ENCODE measurements at regions not wholly inside any gene's neighbourhood (a gene's known extent, or its start where the extent isn't known, plus 50 kb on each side); places are given as distances from the start of the nearest gene placed in this dataset.

GRCh38 chr11:92907671-92908070 lies 61.8 kb upstream of the MTNR1B start:
- no peak overlapping the region for H3K4me3 ChIP-seq (replicated peaks in 1 of 4; ENCODE audit: control extremely low read depth in 1 of 4, insufficient read depth in 1 of 4, low read depth in 3 of 4, low read length in 4 of 4)
- no peak for TF ChIP-seq CTCF (conservative IDR thresholded peaks at IDR 0.05 in 1 of 2, IDR thresholded peaks at IDR 0.05 in 1 of 2; ENCODE audit: low read depth in 1 of 2, low read length in 2 of 2)
- TF ChIP-seq EZH2 (IDR thresholded peaks at IDR 0.05; ENCODE audit: low read length, missing control alignments) = no peak
- no peaks in the 10 kb centered on the region for H3K4me1 ChIP-seq (ENCODE audit: control insufficient read depth, extremely low read depth, insufficient read depth, low read length)
- no peak overlapping the region for H3K9ac ChIP-seq (ENCODE audit: insufficient read depth, low read length)
- H3K9me3 ChIP-seq (ENCODE audit: control insufficient read depth, insufficient read depth, low read depth, low read length) = no peaks in the 10 kb centered on the region
- H2AFZ ChIP-seq (ENCODE audit: low read length) = no peak overlapping the region
- no peak overlapping the region for H3K27ac ChIP-seq (ENCODE audit: insufficient read depth, low read length)
- H3K4me2 ChIP-seq (ENCODE audit: extremely low read depth, insufficient read depth, low read length) = no peak overlapping the region
- no peak for DNase-seq (ENCODE audit: low read depth in 2 of 2)
- H3K36me3 ChIP-seq (ENCODE audit: control insufficient read depth, insufficient read depth, low read length) = no peaks in the 10 kb centered on the region
- no peaks in the 10 kb centered on the region for H3K79me2 ChIP-seq (ENCODE audit: control insufficient read depth, insufficient read depth, low read length)
- H4K20me1 ChIP-seq (ENCODE audit: control insufficient read depth, extremely low read depth, insufficient read depth, low read length) = no peaks in the 10 kb centered on the region
- no peaks in the 10 kb centered on the region for H3K27me3 ChIP-seq (ENCODE audit: control insufficient read depth, insufficient read depth, low read length)

GRCh38 chr11:92909214-92909613 lies 60.2 kb upstream of the MTNR1B start:
- Histone ChIP-seq H3K9ac (ENCODE audit: insufficient read depth, low read length) (no peak overlapping the region), H3K27ac (ENCODE audit: insufficient read depth, low read length) (no peak overlapping the region), H3K9me3 (ENCODE audit: control insufficient read depth, insufficient read depth, low read depth, low read length) (no peaks in the 10 kb centered on the region), H3K79me2 (ENCODE audit: control insufficient read depth, insufficient read depth, low read length) (no peaks in the 10 kb centered on the region), H3K4me3 (replicated peaks in 1 of 4; ENCODE audit: control extremely low read depth in 1 of 4, insufficient read depth in 1 of 4, low read depth in 3 of 4, low read length in 4 of 4) (no peak overlapping the region), H3K4me1 (ENCODE audit: control insufficient read depth, extremely low read depth, insufficient read depth, low read length) (no peaks in the 10 kb centered on the region), H3K27me3 (ENCODE audit: control insufficient read depth, insufficient read depth, low read length) (no peaks in the 10 kb centered on the region), H3K4me2 (ENCODE audit: extremely low read depth, insufficient read depth, low read length) (no peak overlapping the region), H2AFZ (ENCODE audit: low read length) (no peak overlapping the region), H3K36me3 (ENCODE audit: control insufficient read depth, insufficient read depth, low read length) (no peaks in the 10 kb centered on the region), H4K20me1 (ENCODE audit: control insufficient read depth, extremely low read depth, insufficient read depth, low read length) (no peaks in the 10 kb centered on the region)
- no peak for DNase-seq (ENCODE audit: low read depth in 2 of 2)
- TF ChIP-seq CTCF (conservative IDR thresholded peaks at IDR 0.05 in 1 of 2, IDR thresholded peaks at IDR 0.05 in 1 of 2; ENCODE audit: low read depth in 1 of 2, low read length in 2 of 2) (no peak), EZH2 (IDR thresholded peaks at IDR 0.05; ENCODE audit: low read length, missing control alignments) (no peak)

- Histone ChIP-seq H3K79me2 (ENCODE audit: control insufficient read depth, insufficient read depth, low read length) (no peaks in the 10 kb centered on the region), H3K36me3 (ENCODE audit: control insufficient read depth, insufficient read depth, low read length) (no peaks in the 10 kb centered on the region), H3K4me1 (ENCODE audit: control insufficient read depth, extremely low read depth, insufficient read depth, low read length) (no peaks in the 10 kb centered on the region), H3K9me3 (ENCODE audit: control insufficient read depth, insufficient read depth, low read depth, low read length) (no peaks in the 10 kb centered on the region), H3K27me3 (ENCODE audit: control insufficient read depth, insufficient read depth, low read length) (no peaks in the 10 kb centered on the region), H3K9ac (ENCODE audit: insufficient read depth, low read length) (no peak overlapping the region), H2AFZ (ENCODE audit: low read length) (no peak overlapping the region), H3K4me3 (replicated peaks in 1 of 4; ENCODE audit: control extremely low read depth in 1 of 4, insufficient read depth in 1 of 4, low read depth in 3 of 4, low read length in 4 of 4) (no peak overlapping the region), H4K20me1 (ENCODE audit: control insufficient read depth, extremely low read depth, insufficient read depth, low read length) (no peaks in the 10 kb centered on the region), H3K27ac (ENCODE audit: insufficient read depth, low read length) (no peak overlapping the region), H3K4me2 (ENCODE audit: extremely low read depth, insufficient read depth, low read length) (no peak overlapping the region)
- TF ChIP-seq CTCF (conservative IDR thresholded peaks at IDR 0.05 in 1 of 2, IDR thresholded peaks at IDR 0.05 in 1 of 2; ENCODE audit: low read depth in 1 of 2, low read length in 2 of 2) (no peak), EZH2 (IDR thresholded peaks at IDR 0.05; ENCODE audit: low read length, missing control alignments) (no peak)
- DNase-seq (ENCODE audit: low read depth in 2 of 2) = no peak
These were observed 58.0 kb upstream of the MTNR1B start for GRCh38 chr11:92911478-92911877.
